Neural cell (in vitro differentiated cells): ENCODE measurements at regions not wholly inside any gene's neighbourhood (a gene's known extent, or its start where the extent isn't known, plus 50 kb on each side); places are given as distances from the start of the nearest gene placed in this dataset.

Experiments
- H2AFZ ChIP-seq: fragments of 200-600, 300-800 bp; sonication (generic), shearing (Covaris generic); 2 replicates; pipeline ENCODE4 v1.6.0; 2014; ENCODE audit warnings: low read depth, mild to moderate bottlenecking, antibody characterized with exemption, low read length, moderate library complexity
- H3F3A ChIP-seq: fragments of 200-600 bp; shearing (Covaris generic); 2 replicates; pipeline ENCODE4 v1.6.1; 2016; ENCODE audit warnings: mild to moderate bottlenecking, moderate library complexity, mixed read lengths, antibody characterized with exemption, low read length; ENCODE audit not compliant: insufficient read depth, poor library complexity, severe bottlenecking
- H3K27ac ChIP-seq: fragments of 200-600, 300-800 bp; sonication (generic), shearing (Covaris generic); 2 replicates; pipeline ENCODE4 v1.5.1; 2014; ENCODE audit warnings: mild to moderate bottlenecking, low read length, moderate library complexity
- H3K27me3 ChIP-seq: fragments of 300-800, 200-600 bp; sonication (generic), shearing (Covaris generic); 2 replicates; pipeline ENCODE4 v1.6.0; 2014; ENCODE audit warnings: mild to moderate bottlenecking, low read depth, low read length, moderate library complexity; ENCODE audit not compliant: insufficient read depth
- H3K36me3 ChIP-seq: fragments of 300-800, 200-600 bp; sonication (generic), shearing (Covaris generic); 2 replicates; pipeline ENCODE4 v1.5.1; 2014; ENCODE audit warnings: mild to moderate bottlenecking, antibody characterized with exemption, low read length, moderate library complexity; ENCODE audit not compliant: insufficient read depth
- H3K4me2 ChIP-seq: fragments of 300-800, 200-600 bp; sonication (generic), shearing (Covaris generic); 2 replicates; pipeline ENCODE4 v1.6.0; 2014; ENCODE audit warnings: mild to moderate bottlenecking, low read length
- H3K4me3 ChIP-seq: fragments of 300-800, 200-600 bp; sonication (generic), shearing (Covaris generic); 2 replicates; pipeline ENCODE4 v1.5.1; 2014; ENCODE audit warnings: mild to moderate bottlenecking, low read length, moderate library complexity
- H3K79me2 ChIP-seq: fragments of 200-600 bp; shearing (Covaris generic); replicated peaks from 2 replicates; pipeline ENCODE4 v1.6.0; 2014; ENCODE audit warnings: mild to moderate bottlenecking, low read length, moderate library complexity; ENCODE audit not compliant: insufficient read depth
- H3K9ac ChIP-seq: fragments of 300-800, 200-600 bp; sonication (generic), shearing (Covaris generic); 2 replicates; pipeline ENCODE4 v1.6.1; 2016; ENCODE audit warnings: mild to moderate bottlenecking, low read length, mixed read lengths
- H3K9me2 ChIP-seq: fragments of 200-600 bp; shearing (Covaris generic); 2 replicates; pipeline ENCODE4 v1.6.1; 2016; ENCODE audit warnings: mild to moderate bottlenecking, low read length, mixed read lengths; ENCODE audit not compliant: insufficient read depth
- H3K9me3 ChIP-seq: fragments of 200-600, 300-800 bp; sonication (generic), shearing (Covaris generic); 2 replicates; pipeline ENCODE4 v1.6.1; 2016; ENCODE audit warnings: mild to moderate bottlenecking, mixed run types, low read length, moderate library complexity, mixed read lengths
- H4K20me1 ChIP-seq: fragments of 200-600 bp; shearing (Covaris generic); 2 replicates; pipeline ENCODE4 v1.6.1; 2016; ENCODE audit warnings: mild to moderate bottlenecking, mixed run types; ENCODE audit not compliant: insufficient read depth
- EP300 ChIP-seq: fragments of 450-650 bp; conservative IDR thresholded peaks from 2 replicates; pipeline ENCODE4 v1.6.1; 2014; ENCODE audit warnings: antibody characterized with exemption, mild to moderate bottlenecking, moderate library complexity; ENCODE audit not compliant: poor library complexity, severe bottlenecking
- EZH2 ChIP-seq: fragments of 200-600, 300-800 bp; shearing (Covaris generic), sonication (generic); IDR thresholded peaks from 2 replicates; pipeline ENCODE4 v1.6.1; 2014; ENCODE audit warnings: antibody characterized with exemption, low read length, borderline replicate concordance, mild to moderate bottlenecking; ENCODE audit not compliant: insufficient read depth, poor library complexity, severe bottlenecking
- MXI1 ChIP-seq: fragments of 450-650 bp; conservative IDR thresholded peaks from 2 replicates; pipeline ENCODE4 v1.6.1; 2014; ENCODE audit warnings: antibody characterized with exemption, mild to moderate bottlenecking; ENCODE audit not compliant: poor library complexity, severe bottlenecking
- POLR2AphosphoS5 ChIP-seq: IDR thresholded peaks from 2 replicates; pipeline ENCODE4 v1.6.1; 2012
- RAD21 ChIP-seq: fragments of 450-650 bp; conservative IDR thresholded peaks from 2 replicates; pipeline ENCODE4 v1.6.1; 2014; ENCODE audit warnings: antibody characterized with exemption, mild to moderate bottlenecking, moderate library complexity
- REST ChIP-seq: IDR thresholded peaks from 2 replicates; pipeline ENCODE4 v1.6.1; 2012; ENCODE audit warnings: borderline replicate concordance
- SMC3 ChIP-seq: fragments of 450-650 bp; conservative IDR thresholded peaks from 2 replicates; pipeline ENCODE4 v1.6.1; 2014; ENCODE audit warnings: antibody characterized with exemption, mild to moderate bottlenecking, moderate library complexity; ENCODE audit not compliant: poor library complexity
- TAF1 ChIP-seq: IDR thresholded peaks from 2 replicates; pipeline ENCODE4 v1.6.1; 2012; ENCODE audit warnings: low read depth
- TF ChIP-seq, protein P1 (sequence below): fragments of 450-650 bp; IDR thresholded peaks from 2 replicates; pipeline ENCODE4 v1.5.1; 2014; ENCODE audit warnings: antibody characterized with exemption, mild to moderate bottlenecking, moderate library complexity; ENCODE audit not compliant: poor library complexity, severe bottlenecking

GRCh38 chr3:65045138-65045537 lies 357.3 kb upstream of the ADAMTS9 start:
- H3K4me2 ChIP-seq: no peak overlapping the region
- no peaks in the 10 kb centered on the region for H3K9me3 ChIP-seq
- no peak overlapping the region for H3K27ac ChIP-seq
- TF ChIP-seq, protein P1, sequence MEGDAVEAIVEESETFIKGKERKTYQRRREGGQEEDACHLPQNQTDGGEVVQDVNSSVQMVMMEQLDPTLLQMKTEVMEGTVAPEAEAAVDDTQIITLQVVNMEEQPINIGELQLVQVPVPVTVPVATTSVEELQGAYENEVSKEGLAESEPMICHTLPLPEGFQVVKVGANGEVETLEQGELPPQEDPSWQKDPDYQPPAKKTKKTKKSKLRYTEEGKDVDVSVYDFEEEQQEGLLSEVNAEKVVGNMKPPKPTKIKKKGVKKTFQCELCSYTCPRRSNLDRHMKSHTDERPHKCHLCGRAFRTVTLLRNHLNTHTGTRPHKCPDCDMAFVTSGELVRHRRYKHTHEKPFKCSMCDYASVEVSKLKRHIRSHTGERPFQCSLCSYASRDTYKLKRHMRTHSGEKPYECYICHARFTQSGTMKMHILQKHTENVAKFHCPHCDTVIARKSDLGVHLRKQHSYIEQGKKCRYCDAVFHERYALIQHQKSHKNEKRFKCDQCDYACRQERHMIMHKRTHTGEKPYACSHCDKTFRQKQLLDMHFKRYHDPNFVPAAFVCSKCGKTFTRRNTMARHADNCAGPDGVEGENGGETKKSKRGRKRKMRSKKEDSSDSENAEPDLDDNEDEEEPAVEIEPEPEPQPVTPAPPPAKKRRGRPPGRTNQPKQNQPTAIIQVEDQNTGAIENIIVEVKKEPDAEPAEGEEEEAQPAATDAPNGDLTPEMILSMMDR: no peak
- TF ChIP-seq MXI1 (no peak), EZH2 (no peak), TAF1 (no peak), EP300 (no peak), RAD21 (no peak), REST (no peak), POLR2AphosphoS5 (no peak), SMC3 (no peak)
- H2AFZ ChIP-seq: no peak overlapping the region
- H4K20me1 ChIP-seq: no peaks in the 10 kb centered on the region
- H3K9ac ChIP-seq: no peak overlapping the region
- H3K4me3 ChIP-seq: no peak overlapping the region
- H3K9me2 ChIP-seq: no peaks in the 10 kb centered on the region
- H3F3A ChIP-seq: no peaks in the 10 kb centered on the region
- no peaks in the 10 kb centered on the region for H3K36me3 ChIP-seq
- H3K79me2 ChIP-seq: no peaks in the 10 kb centered on the region
- H3K27me3 ChIP-seq: no peaks in the 10 kb centered on the region

GRCh38 chr3:65044401-65044800 lies 356.6 kb upstream of the ADAMTS9 start:
- no peaks in the 10 kb centered on the region for H3K27me3 ChIP-seq
- H2AFZ ChIP-seq: no peak overlapping the region
- H3K27ac ChIP-seq: no peak overlapping the region
- no peaks in the 10 kb centered on the region for H3K9me2 ChIP-seq
- no peaks in the 10 kb centered on the region for H4K20me1 ChIP-seq
- no peak overlapping the region for H3K4me2 ChIP-seq
- TF ChIP-seq SMC3: no peak
- TF ChIP-seq POLR2AphosphoS5: no peak
- TF ChIP-seq TAF1: no peak
- no peak for TF ChIP-seq EP300
- TF ChIP-seq, protein P1: no peak
- TF ChIP-seq MXI1: no peak
- H3F3A ChIP-seq: no peaks in the 10 kb centered on the region
- H3K79me2 ChIP-seq: no peaks in the 10 kb centered on the region
- no peaks in the 10 kb centered on the region for H3K36me3 ChIP-seq
- no peak overlapping the region for H3K4me3 ChIP-seq
- no peaks in the 10 kb centered on the region for H3K9me3 ChIP-seq
- no peak overlapping the region for H3K9ac ChIP-seq
